ENCODE measurements at regions not wholly inside any gene's neighbourhood (a gene's known extent, or its start where the extent isn't known, plus 50 kb on each side); places are given as distances from the start of the nearest gene placed in this dataset.

- H3T11ph ChIP-seq (ENCODE audit: low read length): no peak overlapping the region
- H3K4me1 ChIP-seq (ENCODE audit: insufficient read depth, low read length): peaks cover 7% of the 10 kb centered on the region
- no peak overlapping the region for H3K27ac ChIP-seq (ENCODE audit: insufficient read length, low read depth, low read length)
- H3K56ac ChIP-seq (ENCODE audit: insufficient read length, low read depth, low read length): no peak overlapping the region
- H3K4me3 Mint-ChIP-seq: no peak overlapping the region
- no peak for DNase-seq
- H3K9me3 ChIP-seq (ENCODE audit: control insufficient read depth, low read depth, low read length): no peaks in the 10 kb centered on the region
- H3K4me1 Mint-ChIP-seq: peaks cover 22 to 36% of the 10 kb centered on the region in 2 experiments
- no CpG with 5 or more reads among the region's 6 CpGs for WGBS (ENCODE audit: extremely low coverage, insufficient read length, low lambda C conversion rate)
- no peaks in the 10 kb centered on the region for H3K27me3 ChIP-seq (ENCODE audit: insufficient read depth, low read length)
- H2BK120ac ChIP-seq (ENCODE audit: low read depth, low read length, poor library complexity, severe bottlenecking): no peak overlapping the region
- H2BK20ac ChIP-seq (ENCODE audit: low read depth, low read length, poor library complexity, severe bottlenecking): no peak overlapping the region
- H2AK5ac ChIP-seq (ENCODE audit: insufficient read length, low read length): no peak overlapping the region
- H3K23ac ChIP-seq (ENCODE audit: insufficient read length, low read depth, low read length): no peak overlapping the region
- H2BK12ac ChIP-seq (ENCODE audit: insufficient read length, low read depth, low read length): no peak overlapping the region
- no peak overlapping the region for H2AFZ ChIP-seq (ENCODE audit: low read length)
- no peak overlapping the region for H3K18ac ChIP-seq (ENCODE audit: insufficient read length, low read depth, low read length)
- no peaks in the 10 kb centered on the region for H3K23me2 ChIP-seq (ENCODE audit: insufficient read length, low read depth, low read length, poor library complexity, severe bottlenecking)
- H4K91ac ChIP-seq (ENCODE audit: insufficient read length, low read depth, low read length): no peak overlapping the region
- H4K8ac ChIP-seq (replicated peaks; ENCODE audit: insufficient read length, low read depth, low read length): no peak overlapping the region
- no peak overlapping the region for H3K4ac ChIP-seq (ENCODE audit: low read depth, low read length)
- H3K27me3 Mint-ChIP-seq (ENCODE audit: low read depth): no peaks in the 10 kb centered on the region
- H2BK5ac ChIP-seq (ENCODE audit: insufficient read length, low read length): no peak overlapping the region
- H3K79me2 ChIP-seq (ENCODE audit: insufficient read depth, low read length): peaks cover 1% of the 10 kb centered on the region; the same call in 1 of the 2 replicates
- no peak overlapping the region for H3K14ac ChIP-seq (ENCODE audit: insufficient read depth, low read length)
- no peak overlapping the region for H3K9ac ChIP-seq (ENCODE audit: extremely low read depth, insufficient read length, low read length)
- H3K4me2 ChIP-seq (ENCODE audit: insufficient read depth, insufficient read length, low read length): no peak overlapping the region
- H2BK15ac ChIP-seq (ENCODE audit: low read depth, low read length): no peak overlapping the region
- H4K20me1 ChIP-seq (ENCODE audit: control insufficient read depth, insufficient read depth, insufficient read length): no peaks in the 10 kb centered on the region
- H3K79me1 ChIP-seq (ENCODE audit: insufficient read depth, low read depth, low read length, poor library complexity, severe bottlenecking): no peaks in the 10 kb centered on the region
- TF ChIP-seq CTCF (conservative IDR thresholded peaks at IDR 0.05): no peak
- H3K36me3 Mint-ChIP-seq (ENCODE audit: insufficient read depth in 1 of 3, low read depth in 3 of 3): peaks cover 18 to 48% (median 20%) of the 10 kb centered on the region in 3 experiments
- no peak overlapping the region for H3K27ac Mint-ChIP-seq
- H3K9me3 Mint-ChIP-seq: peaks cover 20 to 24% of the 10 kb centered on the region in 2 experiments
- no peak overlapping the region for H4K5ac ChIP-seq (ENCODE audit: insufficient read length, low read depth, low read length)
Measured at GRCh38 chr6:144666781-144667180, 381.6 kb downstream of the UTRN start.

Measured in H9 (cell line).